CMK (cell line): ENCODE measurements at regions not wholly inside any gene's neighbourhood (a gene's known extent, or its start where the extent isn't known, plus 50 kb on each side); places are given as distances from the start of the nearest gene placed in this dataset.
"Not testable (repeated sequence)": the region's sequence is repeated elsewhere in the genome, so short reads cannot be mapped to it uniquely, and the experiment has no call there.

ENCODE experiments used
- DNase-seq: peaks from one replicate; pipeline ENCODE4 v3.0.0-alpha.2; 2010; ENCODE audit warnings: low read depth

- no peak for DNase-seq
These were observed 602.7 kb upstream of the CDH5 start for GRCh38 chr16:65763640-65764305.

GRCh38 chr16:65760874-65761273 is 605.6 kb upstream of the CDH5 start:
- no peak for DNase-seq

GRCh38 chr16:65758620-65759019 is 607.9 kb upstream of the CDH5 start:
- DNase-seq, result no peak

- no peak for DNase-seq
These were observed 609.4 kb upstream of the CDH5 start for GRCh38 chr16:65757064-65757463.

GRCh38 chr16:65756163-65756562 is 610.3 kb upstream of the CDH5 start:
- DNase-seq, result no peak

- DNase-seq, result no peak
These were observed 611.4 kb upstream of the CDH5 start for GRCh38 chr16:65754820-65755691.

GRCh38 chr16:65752522-65752844 is 614.0 kb upstream of the CDH5 start:
- DNase-seq, result no peak

- DNase-seq, result no peak
These were observed 614.6 kb upstream of the CDH5 start for GRCh38 chr16:65751622-65752521.

- no peak for DNase-seq
These were observed 617.0 kb upstream of the CDH5 start for GRCh38 chr16:65749506-65749905.

- DNase-seq, result no peak
These were observed 619.5 kb upstream of the CDH5 start for GRCh38 chr16:65746941-65747340.

GRCh38 chr16:65745201-65745708 is 621.2 kb upstream of the CDH5 start:
- DNase-seq, result no peak

- peak; percentile 21 for DNase-seq
These were observed 622.1 kb upstream of the CDH5 start for GRCh38 chr16:65744401-65744800.

- DNase-seq, result no peak
These were observed 621.7 kb upstream of the CDH11 start for GRCh38 chr16:65743558-65743957.

GRCh38 chr16:65740711-65741110 is 618.8 kb upstream of the CDH11 start:
- no peak for DNase-seq

GRCh38 chr16:65739518-65739917 is 617.7 kb upstream of the CDH11 start:
- no peak for DNase-seq

- no peak for DNase-seq
These were observed 616.0 kb upstream of the CDH11 start for GRCh38 chr16:65737831-65738230.

- not testable (repeated sequence) for DNase-seq
These were observed 613.8 kb upstream of the CDH11 start for GRCh38 chr16:65735615-65736014.

- DNase-seq, result no peak
These were observed 611.9 kb upstream of the CDH11 start for GRCh38 chr16:65733721-65734120.

GRCh38 chr16:65731833-65732232 is 610.0 kb upstream of the CDH11 start:
- DNase-seq, result no peak

- no peak for DNase-seq
These were observed 606.8 kb upstream of the CDH11 start for GRCh38 chr16:65728652-65729051.

- DNase-seq, result no peak
These were observed 606.3 kb upstream of the CDH11 start for GRCh38 chr16:65728167-65728566.

- no peak for DNase-seq
These were observed 605.8 kb upstream of the CDH11 start for GRCh38 chr16:65727534-65728137.
